ENCODE measurements at regions not wholly inside any gene's neighbourhood (a gene's known extent, or its start where the extent isn't known, plus 50 kb on each side); places are given as distances from the start of the nearest gene placed in this dataset.

DNA sequence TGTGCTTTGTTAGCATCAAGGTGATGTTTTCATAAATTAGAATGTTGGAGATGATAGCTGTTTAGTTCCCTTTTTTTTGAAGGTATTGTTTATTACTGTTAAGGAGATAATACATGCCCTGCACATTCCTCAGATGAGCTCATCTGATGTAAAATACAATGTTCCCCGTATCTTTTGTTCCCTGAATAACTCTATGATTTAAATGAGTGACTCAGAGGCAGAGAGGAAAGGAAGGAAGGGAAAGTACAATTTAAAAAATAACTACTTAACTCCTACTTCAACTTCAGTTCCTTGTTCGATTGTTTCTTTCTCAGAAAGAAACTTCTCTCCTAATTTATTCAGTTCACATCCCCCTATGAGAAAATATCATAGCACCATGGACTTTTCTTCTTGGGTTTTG lies 208.7 kb downstream of the KCNE4 start:
- TF ChIP-seq POLR2A (IDR thresholded peaks at IDR 0.05), result no peak
- no peak for TF ChIP-seq CTCF (IDR thresholded peaks at IDR 0.05 in 4 of 5, conservative IDR thresholded peaks at IDR 0.05 in 1 of 5)

Measured in gastrocnemius medialis (tissue), 4 donors.